Smooth muscle cell (in vitro differentiated cells): ENCODE measurements at regions not wholly inside any gene's neighbourhood (a gene's known extent, or its start where the extent isn't known, plus 50 kb on each side); places are given as distances from the start of the nearest gene placed in this dataset.

Source experiments
- DNase-seq: peaks from one replicate; lab custom pipeline; 2025; ENCODE audit not compliant: unreplicated experiment; lab: John Stamatoyannopoulos, UW
- H2AFZ ChIP-seq: fragments of 200-600 bp; sonication (generic); 2 replicates; pipeline ENCODE4 v1.6.0; 2016; ENCODE audit warnings: antibody characterized with exemption, low read depth, mild to moderate bottlenecking
- H3F3A ChIP-seq: fragments of 200-600 bp; sonication (generic); 2 replicates; pipeline ENCODE4 v1.6.0; 2017; ENCODE audit warnings: antibody characterized with exemption, low read depth
- H3K27ac ChIP-seq: fragments of 200-600 bp; sonication (generic); 2 replicates; pipeline ENCODE4 v1.5.1; 2016; ENCODE audit warnings: low read depth, mild to moderate bottlenecking
- H3K27me3 ChIP-seq: fragments of 200-600 bp; sonication (generic); 2 replicates; pipeline ENCODE4 v1.6.1; 2016; ENCODE audit warnings: low read depth, mild to moderate bottlenecking
- H3K36me3 ChIP-seq: fragments of 200-600 bp; sonication (generic); 2 replicates; pipeline ENCODE4 v1.5.1; 2016; ENCODE audit warnings: low read depth
- H3K4me1 ChIP-seq: fragments of 200-600 bp; sonication (generic); 2 replicates; pipeline ENCODE4 v1.5.1; 2016; ENCODE audit warnings: low read depth
- H3K4me2 ChIP-seq: fragments of 200-600 bp; sonication (generic); 2 replicates; pipeline ENCODE4 v1.6.0; 2016; ENCODE audit warnings: mild to moderate bottlenecking
- H3K4me3 ChIP-seq: fragments of 200-600 bp; sonication (generic); 2 replicates; pipeline ENCODE4 v1.5.1; 2016; ENCODE audit warnings: mild to moderate bottlenecking
- H3K79me2 ChIP-seq: fragments of 200-600 bp; sonication (generic); 2 replicates; pipeline ENCODE4 v1.6.0; 2016; ENCODE audit warnings: low read depth, mild to moderate bottlenecking
- H3K9ac ChIP-seq: fragments of 200-600 bp; sonication (generic); 2 replicates; pipeline ENCODE4 v1.6.0; 2016; ENCODE audit warnings: low read depth
- H3K9me3 ChIP-seq: fragments of 200-600 bp; sonication (generic); replicated peaks from 2 replicates; pipeline ENCODE4 v1.5.1; 2016; ENCODE audit warnings: low read depth
- H4K20me1 ChIP-seq: fragments of 200-600 bp; sonication (generic); 2 replicates; pipeline ENCODE4 v1.6.0; 2016; ENCODE audit warnings: low read depth
- WGBS: methylation state at CpG from one replicate; pipeline ENCODE4 v1.1.7; 2016; ENCODE audit warnings: low lambda C conversion rate; 5-methylcytosine and 5-hydroxymethylcytosine counted together
- TF ChIP-seq, protein P1 (sequence below): fragments of 200-600 bp; sonication (generic); IDR thresholded peaks from 2 replicates; pipeline ENCODE4 v1.5.1; 2017; ENCODE audit warnings: borderline replicate concordance, mild to moderate bottlenecking, antibody characterized with exemption; ENCODE audit not compliant: insufficient read depth, poor library complexity, severe bottlenecking

- no peaks in the 10 kb centered on the region for H3K4me1 ChIP-seq
- no peak overlapping the region for H3K9ac ChIP-seq
- no peaks in the 10 kb centered on the region for H3K36me3 ChIP-seq
- peaks cover 17% of the 10 kb centered on the region for H3K27me3 ChIP-seq
- no peak overlapping the region for H3K4me2 ChIP-seq
- H2AFZ ChIP-seq, result no peak overlapping the region
- DNase-seq, result no peak
- no peaks in the 10 kb centered on the region for H4K20me1 ChIP-seq
- H3K4me3 ChIP-seq, result no peak overlapping the region
- no peaks in the 10 kb centered on the region for H3K79me2 ChIP-seq
- H3K9me3 ChIP-seq, result no peaks in the 10 kb centered on the region
- TF ChIP-seq, protein P1, sequence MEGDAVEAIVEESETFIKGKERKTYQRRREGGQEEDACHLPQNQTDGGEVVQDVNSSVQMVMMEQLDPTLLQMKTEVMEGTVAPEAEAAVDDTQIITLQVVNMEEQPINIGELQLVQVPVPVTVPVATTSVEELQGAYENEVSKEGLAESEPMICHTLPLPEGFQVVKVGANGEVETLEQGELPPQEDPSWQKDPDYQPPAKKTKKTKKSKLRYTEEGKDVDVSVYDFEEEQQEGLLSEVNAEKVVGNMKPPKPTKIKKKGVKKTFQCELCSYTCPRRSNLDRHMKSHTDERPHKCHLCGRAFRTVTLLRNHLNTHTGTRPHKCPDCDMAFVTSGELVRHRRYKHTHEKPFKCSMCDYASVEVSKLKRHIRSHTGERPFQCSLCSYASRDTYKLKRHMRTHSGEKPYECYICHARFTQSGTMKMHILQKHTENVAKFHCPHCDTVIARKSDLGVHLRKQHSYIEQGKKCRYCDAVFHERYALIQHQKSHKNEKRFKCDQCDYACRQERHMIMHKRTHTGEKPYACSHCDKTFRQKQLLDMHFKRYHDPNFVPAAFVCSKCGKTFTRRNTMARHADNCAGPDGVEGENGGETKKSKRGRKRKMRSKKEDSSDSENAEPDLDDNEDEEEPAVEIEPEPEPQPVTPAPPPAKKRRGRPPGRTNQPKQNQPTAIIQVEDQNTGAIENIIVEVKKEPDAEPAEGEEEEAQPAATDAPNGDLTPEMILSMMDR, result no peak
- no peak overlapping the region for H3K27ac ChIP-seq
- no peaks in the 10 kb centered on the region for H3F3A ChIP-seq
- 96% methylated on average over 1 of the region's 1 CpG for WGBS
Measured at GRCh38 chr12:107241411-107241810, 148.1 kb upstream of the CRY1 start.

DNA sequence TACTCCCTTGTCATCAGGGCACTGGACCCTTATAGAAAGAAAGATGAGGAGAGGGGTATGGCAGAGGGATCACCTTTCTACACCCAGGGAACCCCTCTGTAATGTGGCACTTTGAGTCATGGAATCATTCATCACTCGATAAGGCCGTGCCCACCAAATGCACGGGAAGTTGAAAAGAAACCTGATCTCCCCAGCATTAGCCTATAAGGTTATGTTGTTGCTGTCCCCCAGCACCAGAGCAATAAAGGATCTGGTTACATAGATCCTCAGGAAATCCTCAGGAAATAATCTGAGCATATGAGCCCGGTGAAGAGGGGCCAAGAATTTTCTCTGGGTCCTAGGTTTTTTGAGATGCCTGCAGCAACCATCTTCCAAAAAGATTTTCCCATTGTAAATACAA, 148.8 kb upstream of the CRY1 start:
- H2AFZ ChIP-seq, result no peak overlapping the region
- no peaks in the 10 kb centered on the region for H3K36me3 ChIP-seq
- H3K9ac ChIP-seq, result no peak overlapping the region
- H3K4me2 ChIP-seq, result no peak overlapping the region
- H3K27me3 ChIP-seq, result peaks cover 22% of the 10 kb centered on the region
- no peak overlapping the region for H3K4me3 ChIP-seq
- no peak for DNase-seq
- H3F3A ChIP-seq, result no peaks in the 10 kb centered on the region
- WGBS, result 61% methylated on average over 4 of the region's 4 CpGs
- no peak overlapping the region for H3K27ac ChIP-seq
- no peaks in the 10 kb centered on the region for H3K9me3 ChIP-seq
- no peaks in the 10 kb centered on the region for H3K79me2 ChIP-seq
- H3K4me1 ChIP-seq, result no peaks in the 10 kb centered on the region
- H4K20me1 ChIP-seq, result no peaks in the 10 kb centered on the region
- TF ChIP-seq, protein P1, result no peak

GRCh38 chr12:107243341-107243740, 150.0 kb upstream of the CRY1 start:
- TF ChIP-seq, protein P1, result no peak
- Histone ChIP-seq H3K79me2 (no peaks in the 10 kb centered on the region), H3K36me3 (no peaks in the 10 kb centered on the region), H3K4me1 (no peaks in the 10 kb centered on the region), H3K4me2 (no peak overlapping the region), H2AFZ (no peak overlapping the region), H3K27me3 (peaks cover 22% of the 10 kb centered on the region), H3K27ac (no peak overlapping the region), H4K20me1 (no peaks in the 10 kb centered on the region), H3K4me3 (no peak overlapping the region), H3K9me3 (no peaks in the 10 kb centered on the region), H3F3A (no peaks in the 10 kb centered on the region), H3K9ac (no peak overlapping the region)
- DNase-seq, result no peak
- 73% methylated on average over 4 of the region's 4 CpGs for WGBS

- no peak overlapping the region for H3K4me2 ChIP-seq
- H3F3A ChIP-seq, result no peaks in the 10 kb centered on the region
- no peaks in the 10 kb centered on the region for H3K4me1 ChIP-seq
- no peaks in the 10 kb centered on the region for H3K36me3 ChIP-seq
- no peak for DNase-seq
- 95% methylated on average over 2 of the region's 2 CpGs for WGBS
- H3K9me3 ChIP-seq, result no peaks in the 10 kb centered on the region
- no peak overlapping the region for H2AFZ ChIP-seq
- H3K79me2 ChIP-seq, result no peaks in the 10 kb centered on the region
- H3K27ac ChIP-seq, result no peak overlapping the region
- peaks cover 22% of the 10 kb centered on the region for H3K27me3 ChIP-seq
- H3K9ac ChIP-seq, result no peak overlapping the region
- TF ChIP-seq, protein P1, result no peak
- H3K4me3 ChIP-seq, result no peak overlapping the region
- H4K20me1 ChIP-seq, result no peaks in the 10 kb centered on the region
Measured at GRCh38 chr12:107244584-107244983, 151.2 kb upstream of the CRY1 start.
